Naive B cell (primary cell): ENCODE measurements at regions not wholly inside any gene's neighbourhood (a gene's known extent, or its start where the extent isn't known, plus 50 kb on each side); places are given as distances from the start of the nearest gene placed in this dataset.
"Not testable (repeated sequence)": the region's sequence is repeated elsewhere in the genome, so short reads cannot be mapped to it uniquely, and the experiment has no call there.

Source experiments
- ATAC-seq, 2 donors: fragments of 150-1000 bp; cut with Tn5 transposase; 2 replicates each; pipeline ENCODE4 v1.10.0; 2021; ENCODE audit warnings: low read depth in 2 of 2, mild to moderate bottlenecking in 2 of 2, moderate library complexity in 2 of 2
- DNase-seq: peaks from one replicate; pipeline ENCODE4 v3.0.0; 2022
- H3K27ac Mint-ChIP-seq, 6 donors: one replicate each; pipeline ENCODE4 v1.8.0; 2020 to 2022; ENCODE audit warnings: mild to moderate bottlenecking in 6 of 6, mixed read lengths in 6 of 6, moderate library complexity in 5 of 6, inconsistent platforms in 2 of 6
- H3K27me3 Mint-ChIP-seq, 3 donors: one replicate each; pipeline ENCODE4 v1.8.0; 2021 to 2022; ENCODE audit warnings: mixed read lengths in 3 of 3, mild to moderate bottlenecking in 1 of 3
- H3K36me3 Mint-ChIP-seq, 2 donors: one replicate each; pipeline ENCODE4 v1.8.0; 2020 to 2022; ENCODE audit warnings: mixed read lengths in 2 of 2, inconsistent platforms in 1 of 2, mild to moderate bottlenecking in 1 of 2
- H3K4me1 Mint-ChIP-seq, 3 donors: one replicate each; pipeline ENCODE4 v1.8.0; 2020 to 2022; ENCODE audit warnings: mixed read lengths in 3 of 3, inconsistent platforms in 1 of 3, mild to moderate bottlenecking in 1 of 3, moderate library complexity in 1 of 3
- H3K4me3 Mint-ChIP-seq, 8 donors: one replicate each; pipeline ENCODE4 v1.8.0; 2020 to 2022; ENCODE audit warnings: mild to moderate bottlenecking in 8 of 8, mixed read lengths in 8 of 8, moderate library complexity in 8 of 8, inconsistent platforms in 2 of 8
- H3K9me3 Mint-ChIP-seq, 7 donors: one replicate each; pipeline ENCODE4 v1.8.0; 2020 to 2022; ENCODE audit warnings: mixed read lengths in 7 of 7, mild to moderate bottlenecking in 5 of 7, inconsistent platforms in 2 of 7, moderate library complexity in 1 of 7

GRCh38 chr1:199508653-199509052 is 518.9 kb upstream of the NR5A2 start:
- ATAC-seq = no peak
- Mint-ChIP-seq H3K27ac (peak overlapping the region in 1 of 6 donors; percentile 26), H3K4me3 (no peak overlapping the region), H3K9me3 (peaks cover 0 to 3% (median 0%) of the 10 kb centered on the region in 7 donors), H3K36me3 (no peaks in the 10 kb centered on the region), H3K27me3 (no peaks in the 10 kb centered on the region), H3K4me1 (peaks cover 16 to 39% (median 24%) of the 10 kb centered on the region in 3 donors)
- DNase-seq = no peak

- Mint-ChIP-seq H3K4me1 (peaks cover 16 to 39% (median 24%) of the 10 kb centered on the region in 3 donors), H3K27ac (no peak overlapping the region), H3K9me3 (no peaks in the 10 kb centered on the region), H3K36me3 (no peaks in the 10 kb centered on the region), H3K4me3 (no peak overlapping the region), H3K27me3 (no peaks in the 10 kb centered on the region)
- DNase-seq = no peak
- ATAC-seq = no peak
Observed at GRCh38 chr1:199509456-199509855, 518.1 kb upstream of the NR5A2 start.

GRCh38 chr1:199510314-199510713 is 517.2 kb upstream of the NR5A2 start:
- ATAC-seq (peak in 1 of 2 donors; percentile 53), DNase-seq (no peak)
- Mint-ChIP-seq H3K27me3 (no peaks in the 10 kb centered on the region), H3K27ac (peak overlapping the region in 1 of 6 donors; percentile 44), H3K9me3 (no peaks in the 10 kb centered on the region), H3K4me3 (peak overlapping the region in 7 of 8 donors; percentile 2 to 87 (median 44)), H3K4me1 (peaks cover 16 to 39% (median 24%) of the 10 kb centered on the region in 3 donors), H3K36me3 (no peaks in the 10 kb centered on the region)

- Mint-ChIP-seq H3K27ac (peak overlapping the region in 1 of 6 donors; percentile 90), H3K4me3 (peak overlapping the region in 3 of 8 donors; percentile 7 to 52 (median 25)), H3K9me3 (peaks cover 0 to 3% (median 0%) of the 10 kb centered on the region in 7 donors), H3K27me3 (no peaks in the 10 kb centered on the region), H3K36me3 (no peaks in the 10 kb centered on the region), H3K4me1 (peaks cover 11 to 29% (median 17%) of the 10 kb centered on the region in 3 donors)
- peak; percentile 15 for DNase-seq
- ATAC-seq = peak in 1 of 2 donors; percentile 69
Observed at GRCh38 chr1:199512037-199512710, 515.3 kb upstream of the NR5A2 start.

- H3K9me3 Mint-ChIP-seq = peaks cover 0 to 3% (median 0%) of the 10 kb centered on the region in 7 donors
- DNase-seq (no peak), ATAC-seq (no peak)
- H3K4me1 Mint-ChIP-seq = peaks cover 8 to 22% (median 12%) of the 10 kb centered on the region in 3 donors
- H3K27ac Mint-ChIP-seq = peak overlapping the region in 1 of 6 donors; percentile 32
- H3K27me3 Mint-ChIP-seq = no peaks in the 10 kb centered on the region
- H3K36me3 Mint-ChIP-seq = no peaks in the 10 kb centered on the region
- H3K4me3 Mint-ChIP-seq = no peak overlapping the region
Observed at GRCh38 chr1:199515261-199515660, 512.2 kb upstream of the NR5A2 start.

- Mint-ChIP-seq H3K4me1 (no peaks in the 10 kb centered on the region), H3K4me3 (no peak overlapping the region), H3K27me3 (no peaks in the 10 kb centered on the region), H3K9me3 (no peaks in the 10 kb centered on the region), H3K27ac (no peak overlapping the region), H3K36me3 (no peaks in the 10 kb centered on the region)
- no peak for ATAC-seq
- no peak for DNase-seq
Observed at GRCh38 chr1:199522338-199522737, 505.2 kb upstream of the NR5A2 start.

GRCh38 chr1:199522936-199523335 is 504.6 kb upstream of the NR5A2 start:
- Mint-ChIP-seq H3K4me3 (no peak overlapping the region), H3K4me1 (no peaks in the 10 kb centered on the region), H3K27me3 (no peaks in the 10 kb centered on the region), H3K36me3 (no peaks in the 10 kb centered on the region), H3K9me3 (no peaks in the 10 kb centered on the region), H3K27ac (no peak overlapping the region)
- DNase-seq = no peak
- no peak for ATAC-seq

GRCh38 chr1:199529324-199529723 is 498.2 kb upstream of the NR5A2 start:
- Mint-ChIP-seq H3K36me3 (peaks cover 0 to 11% of the 10 kb centered on the region in 2 donors), H3K27ac (peak overlapping the region in 3 of 6 donors; percentile 4 to 60 (median 52)), H3K4me3 (no peak overlapping the region), H3K4me1 (peaks cover 4 to 6% (median 6%) of the 10 kb centered on the region in 3 donors), H3K9me3 (peaks cover 3 to 17% (median 13%) of the 10 kb centered on the region in 7 donors), H3K27me3 (no peaks in the 10 kb centered on the region)
- peak in 1 of 2 donors; percentile 32 for ATAC-seq
- no peak for DNase-seq

GRCh38 chr1:199533361-199533760 is 494.1 kb upstream of the NR5A2 start:
- not testable (repeated sequence) for DNase-seq, H3K4me3 Mint-ChIP-seq, ATAC-seq, H3K27me3 Mint-ChIP-seq, H3K27ac Mint-ChIP-seq
- Mint-ChIP-seq H3K4me1 (peaks cover 4 to 11% (median 6%) of the 10 kb centered on the region in 3 donors), H3K36me3 (peaks cover 20 to 22% of the 10 kb centered on the region in 2 donors), H3K9me3 (peaks cover 3 to 54% (median 29%) of the 10 kb centered on the region in 7 donors)

- ATAC-seq (no peak), DNase-seq (no peak)
- Mint-ChIP-seq H3K27ac (peak overlapping the region in 1 of 6 donors; percentile 3), H3K36me3 (peaks cover 0 to 9% of the 10 kb centered on the region in 2 donors), H3K9me3 (peaks cover 5 to 12% (median 8%) of the 10 kb centered on the region in 7 donors), H3K4me1 (peaks cover 11 to 18% (median 14%) of the 10 kb centered on the region in 3 donors), H3K27me3 (no peaks in the 10 kb centered on the region), H3K4me3 (no peak overlapping the region)
Observed at GRCh38 chr1:199545780-199546179, 481.7 kb upstream of the NR5A2 start.

GRCh38 chr1:199546323-199546722 is 481.2 kb upstream of the NR5A2 start:
- no peaks in the 10 kb centered on the region for H3K27me3 Mint-ChIP-seq
- peak overlapping the region in 1 of 6 donors; percentile 31 for H3K27ac Mint-ChIP-seq
- DNase-seq = no peak
- peak overlapping the region in 1 of 8 donors; percentile 26 for H3K4me3 Mint-ChIP-seq
- peaks cover 5 to 12% (median 8%) of the 10 kb centered on the region in 7 donors for H3K9me3 Mint-ChIP-seq
- peaks cover 11 to 18% (median 14%) of the 10 kb centered on the region in 3 donors for H3K4me1 Mint-ChIP-seq
- peaks cover 0 to 9% of the 10 kb centered on the region in 2 donors for H3K36me3 Mint-ChIP-seq
- no peak for ATAC-seq

GRCh38 chr1:199549421-199549820 is 478.1 kb upstream of the NR5A2 start:
- Mint-ChIP-seq H3K27ac (no peak overlapping the region), H3K27me3 (peaks cover 0 to 4% (median 0%) of the 10 kb centered on the region in 3 donors), H3K4me1 (peaks cover 11 to 15% (median 15%) of the 10 kb centered on the region in 3 donors), H3K9me3 (peaks cover 0 to 12% (median 0%) of the 10 kb centered on the region in 7 donors), H3K36me3 (peaks cover 0 to 9% of the 10 kb centered on the region in 2 donors), H3K4me3 (no peak overlapping the region)
- no peak for DNase-seq
- ATAC-seq = no peak

- ATAC-seq (no peak), DNase-seq (no peak)
- Mint-ChIP-seq H3K9me3 (peaks cover 0 to 10% (median 0%) of the 10 kb centered on the region in 7 donors), H3K27me3 (peaks cover 0 to 4% (median 0%) of the 10 kb centered on the region in 3 donors), H3K27ac (no peak overlapping the region), H3K4me1 (peaks cover 9 to 13% (median 12%) of the 10 kb centered on the region in 3 donors), H3K4me3 (no peak overlapping the region), H3K36me3 (peaks cover 0 to 9% of the 10 kb centered on the region in 2 donors)
Observed at GRCh38 chr1:199550199-199551065, 477.1 kb upstream of the NR5A2 start.
